Neural cell (in vitro differentiated cells): ENCODE measurements at regions not wholly inside any gene's neighbourhood (a gene's known extent, or its start where the extent isn't known, plus 50 kb on each side); places are given as distances from the start of the nearest gene placed in this dataset.

ENCODE experiments used
- H2AFZ ChIP-seq: fragments of 200-600, 300-800 bp; sonication (generic), shearing (Covaris generic); 2 replicates; pipeline ENCODE4 v1.6.0; 2014; ENCODE audit warnings: low read depth, mild to moderate bottlenecking, antibody characterized with exemption, low read length, moderate library complexity
- H3F3A ChIP-seq: fragments of 200-600 bp; shearing (Covaris generic); 2 replicates; pipeline ENCODE4 v1.6.1; 2016; ENCODE audit warnings: mild to moderate bottlenecking, moderate library complexity, mixed read lengths, antibody characterized with exemption, low read length; ENCODE audit not compliant: insufficient read depth, poor library complexity, severe bottlenecking
- H3K27ac ChIP-seq: fragments of 200-600, 300-800 bp; sonication (generic), shearing (Covaris generic); 2 replicates; pipeline ENCODE4 v1.5.1; 2014; ENCODE audit warnings: mild to moderate bottlenecking, low read length, moderate library complexity
- H3K27me3 ChIP-seq: fragments of 300-800, 200-600 bp; sonication (generic), shearing (Covaris generic); 2 replicates; pipeline ENCODE4 v1.6.0; 2014; ENCODE audit warnings: mild to moderate bottlenecking, low read depth, low read length, moderate library complexity; ENCODE audit not compliant: insufficient read depth
- H3K36me3 ChIP-seq: fragments of 300-800, 200-600 bp; sonication (generic), shearing (Covaris generic); 2 replicates; pipeline ENCODE4 v1.5.1; 2014; ENCODE audit warnings: mild to moderate bottlenecking, antibody characterized with exemption, low read length, moderate library complexity; ENCODE audit not compliant: insufficient read depth
- H3K4me2 ChIP-seq: fragments of 300-800, 200-600 bp; sonication (generic), shearing (Covaris generic); 2 replicates; pipeline ENCODE4 v1.6.0; 2014; ENCODE audit warnings: mild to moderate bottlenecking, low read length
- H3K4me3 ChIP-seq: fragments of 300-800, 200-600 bp; sonication (generic), shearing (Covaris generic); 2 replicates; pipeline ENCODE4 v1.5.1; 2014; ENCODE audit warnings: mild to moderate bottlenecking, low read length, moderate library complexity
- H3K79me2 ChIP-seq: fragments of 200-600 bp; shearing (Covaris generic); replicated peaks from 2 replicates; pipeline ENCODE4 v1.6.0; 2014; ENCODE audit warnings: mild to moderate bottlenecking, low read length, moderate library complexity; ENCODE audit not compliant: insufficient read depth
- H3K9ac ChIP-seq: fragments of 300-800, 200-600 bp; sonication (generic), shearing (Covaris generic); 2 replicates; pipeline ENCODE4 v1.6.1; 2016; ENCODE audit warnings: mild to moderate bottlenecking, low read length, mixed read lengths
- H3K9me2 ChIP-seq: fragments of 200-600 bp; shearing (Covaris generic); 2 replicates; pipeline ENCODE4 v1.6.1; 2016; ENCODE audit warnings: mild to moderate bottlenecking, low read length, mixed read lengths; ENCODE audit not compliant: insufficient read depth
- H3K9me3 ChIP-seq: fragments of 200-600, 300-800 bp; sonication (generic), shearing (Covaris generic); 2 replicates; pipeline ENCODE4 v1.6.1; 2016; ENCODE audit warnings: mild to moderate bottlenecking, mixed run types, low read length, moderate library complexity, mixed read lengths
- H4K20me1 ChIP-seq: fragments of 200-600 bp; shearing (Covaris generic); 2 replicates; pipeline ENCODE4 v1.6.1; 2016; ENCODE audit warnings: mild to moderate bottlenecking, mixed run types; ENCODE audit not compliant: insufficient read depth
- CTCF ChIP-seq: fragments of 450-650 bp; IDR thresholded peaks from 2 replicates; pipeline ENCODE4 v1.5.1; 2014; ENCODE audit warnings: antibody characterized with exemption, mild to moderate bottlenecking, moderate library complexity; ENCODE audit not compliant: poor library complexity, severe bottlenecking
- EP300 ChIP-seq: fragments of 450-650 bp; conservative IDR thresholded peaks from 2 replicates; pipeline ENCODE4 v1.6.1; 2014; ENCODE audit warnings: antibody characterized with exemption, mild to moderate bottlenecking, moderate library complexity; ENCODE audit not compliant: poor library complexity, severe bottlenecking
- EZH2 ChIP-seq: fragments of 200-600, 300-800 bp; shearing (Covaris generic), sonication (generic); IDR thresholded peaks from 2 replicates; pipeline ENCODE4 v1.6.1; 2014; ENCODE audit warnings: antibody characterized with exemption, low read length, borderline replicate concordance, mild to moderate bottlenecking; ENCODE audit not compliant: insufficient read depth, poor library complexity, severe bottlenecking
- MXI1 ChIP-seq: fragments of 450-650 bp; conservative IDR thresholded peaks from 2 replicates; pipeline ENCODE4 v1.6.1; 2014; ENCODE audit warnings: antibody characterized with exemption, mild to moderate bottlenecking; ENCODE audit not compliant: poor library complexity, severe bottlenecking
- POLR2AphosphoS5 ChIP-seq: IDR thresholded peaks from 2 replicates; pipeline ENCODE4 v1.6.1; 2012
- RAD21 ChIP-seq: fragments of 450-650 bp; conservative IDR thresholded peaks from 2 replicates; pipeline ENCODE4 v1.6.1; 2014; ENCODE audit warnings: antibody characterized with exemption, mild to moderate bottlenecking, moderate library complexity
- REST ChIP-seq: IDR thresholded peaks from 2 replicates; pipeline ENCODE4 v1.6.1; 2012; ENCODE audit warnings: borderline replicate concordance
- SMC3 ChIP-seq: fragments of 450-650 bp; conservative IDR thresholded peaks from 2 replicates; pipeline ENCODE4 v1.6.1; 2014; ENCODE audit warnings: antibody characterized with exemption, mild to moderate bottlenecking, moderate library complexity; ENCODE audit not compliant: poor library complexity
- TAF1 ChIP-seq: IDR thresholded peaks from 2 replicates; pipeline ENCODE4 v1.6.1; 2012; ENCODE audit warnings: low read depth

GRCh38 chrX:116628464-116628863 lies 165.7 kb upstream of the CT83 start:
- Histone ChIP-seq H3K36me3 (no peaks in the 10 kb centered on the region), H3F3A (no peaks in the 10 kb centered on the region), H2AFZ (no peak overlapping the region), H3K27ac (no peak overlapping the region), H3K4me3 (no peak overlapping the region), H4K20me1 (no peaks in the 10 kb centered on the region), H3K79me2 (no peaks in the 10 kb centered on the region), H3K27me3 (no peaks in the 10 kb centered on the region), H3K9ac (no peak overlapping the region), H3K4me2 (no peak overlapping the region), H3K9me2 (no peaks in the 10 kb centered on the region), H3K9me3 (no peaks in the 10 kb centered on the region)
- TF ChIP-seq MXI1 (no peak), EZH2 (no peak), TAF1 (no peak), SMC3 (no peak), CTCF (no peak), RAD21 (no peak), REST (no peak), EP300 (no peak), POLR2AphosphoS5 (no peak)

- H3K9ac ChIP-seq = no peak overlapping the region
Measured at GRCh38 chrX:116618546-116618945, 155.8 kb upstream of the CT83 start.

More at GRCh38 chrX:116618546-116618945, 155.8 kb upstream of the CT83 start:
- Histone ChIP-seq H3K36me3 (no peaks in the 10 kb centered on the region), H3K9me3 (no peaks in the 10 kb centered on the region), H3K27ac (no peak overlapping the region), H3K79me2 (no peaks in the 10 kb centered on the region), H3F3A (no peaks in the 10 kb centered on the region), H3K4me2 (no peak overlapping the region), H2AFZ (no peak overlapping the region), H3K27me3 (no peaks in the 10 kb centered on the region), H4K20me1 (no peaks in the 10 kb centered on the region), H3K4me3 (no peak overlapping the region), H3K9me2 (no peaks in the 10 kb centered on the region)
- no peak for TF ChIP-seq TAF1
- no peak for TF ChIP-seq CTCF
- no peak for TF ChIP-seq REST
- TF ChIP-seq SMC3 = no peak
- TF ChIP-seq RAD21 = no peak
- no peak for TF ChIP-seq EZH2
- TF ChIP-seq EP300 = no peak
- TF ChIP-seq POLR2AphosphoS5 = no peak
- TF ChIP-seq MXI1 = no peak
